ENCODE measurements at regions not wholly inside any gene's neighbourhood (a gene's known extent, or its start where the extent isn't known, plus 50 kb on each side); places are given as distances from the start of the nearest gene placed in this dataset.

DNA sequence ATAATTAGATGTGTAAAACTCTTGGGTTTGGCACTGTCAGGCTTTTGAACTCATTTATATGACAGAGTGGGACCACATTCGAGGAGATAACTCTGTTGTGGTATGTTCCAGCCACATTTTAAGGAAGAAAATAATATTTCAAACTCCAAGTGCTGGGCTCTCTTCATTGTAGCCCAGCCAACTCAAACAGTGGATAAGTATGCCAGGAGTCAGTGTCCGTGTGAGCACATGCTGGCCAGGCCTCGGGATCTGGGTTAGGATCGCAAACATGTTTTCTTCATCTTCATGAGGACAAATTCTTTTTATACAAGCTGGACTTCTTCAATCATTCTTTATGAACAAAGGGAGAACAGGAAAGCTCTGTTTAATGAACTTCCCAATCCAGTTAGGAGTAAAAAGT lies 497.5 kb downstream of the MAFB start:
- TF ChIP-seq, protein P1, sequence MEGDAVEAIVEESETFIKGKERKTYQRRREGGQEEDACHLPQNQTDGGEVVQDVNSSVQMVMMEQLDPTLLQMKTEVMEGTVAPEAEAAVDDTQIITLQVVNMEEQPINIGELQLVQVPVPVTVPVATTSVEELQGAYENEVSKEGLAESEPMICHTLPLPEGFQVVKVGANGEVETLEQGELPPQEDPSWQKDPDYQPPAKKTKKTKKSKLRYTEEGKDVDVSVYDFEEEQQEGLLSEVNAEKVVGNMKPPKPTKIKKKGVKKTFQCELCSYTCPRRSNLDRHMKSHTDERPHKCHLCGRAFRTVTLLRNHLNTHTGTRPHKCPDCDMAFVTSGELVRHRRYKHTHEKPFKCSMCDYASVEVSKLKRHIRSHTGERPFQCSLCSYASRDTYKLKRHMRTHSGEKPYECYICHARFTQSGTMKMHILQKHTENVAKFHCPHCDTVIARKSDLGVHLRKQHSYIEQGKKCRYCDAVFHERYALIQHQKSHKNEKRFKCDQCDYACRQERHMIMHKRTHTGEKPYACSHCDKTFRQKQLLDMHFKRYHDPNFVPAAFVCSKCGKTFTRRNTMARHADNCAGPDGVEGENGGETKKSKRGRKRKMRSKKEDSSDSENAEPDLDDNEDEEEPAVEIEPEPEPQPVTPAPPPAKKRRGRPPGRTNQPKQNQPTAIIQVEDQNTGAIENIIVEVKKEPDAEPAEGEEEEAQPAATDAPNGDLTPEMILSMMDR (IDR thresholded peaks at IDR 0.05; ENCODE audit: insufficient read depth, low read length, poor library complexity, severe bottlenecking): no peak
- Histone ChIP-seq H3K27me3 (ENCODE audit: control insufficient read depth, insufficient read depth, low read length) (no peaks in the 10 kb centered on the region), H3K4me3 (ENCODE audit: low read depth, low read length) (no peak overlapping the region), H3K36me3 (ENCODE audit: control insufficient read depth, insufficient read depth, low read length) (no peaks in the 10 kb centered on the region)
- DNase-seq (ENCODE audit: low read depth): no peak

DNA sequence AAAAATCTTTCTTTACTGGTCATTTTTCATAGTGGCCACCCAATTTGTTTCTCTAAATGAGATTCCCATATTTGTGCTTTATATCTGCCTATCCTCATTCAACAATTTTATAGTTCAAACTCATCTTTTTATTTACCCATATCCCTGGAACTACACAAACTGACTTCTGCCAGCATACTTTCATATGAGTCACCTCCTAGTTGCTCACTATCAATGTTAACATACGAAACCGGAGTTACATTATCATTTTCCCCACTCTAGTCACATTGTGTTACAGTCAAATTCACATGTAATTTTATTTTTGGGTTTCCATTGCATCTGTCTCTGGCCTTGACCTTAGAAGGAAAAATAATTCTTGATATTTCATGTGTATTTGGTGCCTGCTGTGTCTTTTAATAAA lies 499.4 kb downstream of the MAFB start:
- no peak for DNase-seq (ENCODE audit: low read depth)
- no peaks in the 10 kb centered on the region for H3K36me3 ChIP-seq (ENCODE audit: control insufficient read depth, insufficient read depth, low read length)
- no peaks in the 10 kb centered on the region for H3K27me3 ChIP-seq (ENCODE audit: control insufficient read depth, insufficient read depth, low read length)
- TF ChIP-seq, protein P1 (IDR thresholded peaks at IDR 0.05; ENCODE audit: insufficient read depth, low read length, poor library complexity, severe bottlenecking): no peak
- H3K4me3 ChIP-seq (ENCODE audit: low read depth, low read length): no peak overlapping the region

DNA sequence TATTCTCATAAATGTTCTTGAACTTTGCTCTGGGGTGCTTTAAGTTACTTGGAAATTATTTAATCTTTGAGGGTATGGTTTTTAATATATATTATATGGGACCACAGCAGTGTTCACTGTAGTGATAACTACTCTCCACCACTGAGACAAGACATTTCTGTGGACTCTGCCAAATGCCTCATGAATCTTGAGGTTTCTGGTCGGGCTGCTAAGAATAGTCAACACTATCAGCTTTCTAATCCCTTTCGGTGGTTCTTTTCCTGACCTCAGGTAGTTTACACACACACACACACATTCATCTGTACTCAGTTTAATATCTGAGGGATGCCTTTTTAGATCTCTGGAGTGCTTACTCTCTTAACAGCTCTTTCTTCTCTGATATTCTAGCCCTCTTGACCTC lies 500.7 kb downstream of the MAFB start:
- Histone ChIP-seq H3K36me3 (ENCODE audit: control insufficient read depth, insufficient read depth, low read length) (no peaks in the 10 kb centered on the region), H3K4me3 (ENCODE audit: low read depth, low read length) (no peak overlapping the region), H3K27me3 (ENCODE audit: control insufficient read depth, insufficient read depth, low read length) (no peaks in the 10 kb centered on the region)
- DNase-seq (ENCODE audit: low read depth): no peak
- TF ChIP-seq, protein P1 (IDR thresholded peaks at IDR 0.05; ENCODE audit: insufficient read depth, low read length, poor library complexity, severe bottlenecking): no peak

DNA sequence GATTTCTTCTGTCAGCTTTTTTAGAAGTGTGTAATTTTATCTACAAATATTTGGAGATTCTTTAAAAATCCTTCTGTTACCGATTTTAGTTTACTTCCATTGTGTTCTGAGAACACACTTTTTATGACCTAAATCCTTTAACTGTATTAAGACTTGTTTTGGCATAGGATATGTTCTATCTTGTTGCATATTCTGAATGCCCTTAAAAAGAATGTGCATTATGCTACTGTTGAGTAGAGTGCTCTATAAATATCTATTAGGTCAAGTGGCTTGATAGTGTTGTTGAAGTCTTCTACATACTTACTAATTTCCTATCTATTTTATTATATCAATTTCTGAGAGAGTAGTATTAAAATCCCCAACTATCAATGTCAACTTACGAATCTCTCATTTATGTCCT lies 502.2 kb downstream of the MAFB start:
- TF ChIP-seq, protein P1 (IDR thresholded peaks at IDR 0.05; ENCODE audit: insufficient read depth, low read length, poor library complexity, severe bottlenecking): no peak
- no peak for DNase-seq (ENCODE audit: low read depth)

DNA sequence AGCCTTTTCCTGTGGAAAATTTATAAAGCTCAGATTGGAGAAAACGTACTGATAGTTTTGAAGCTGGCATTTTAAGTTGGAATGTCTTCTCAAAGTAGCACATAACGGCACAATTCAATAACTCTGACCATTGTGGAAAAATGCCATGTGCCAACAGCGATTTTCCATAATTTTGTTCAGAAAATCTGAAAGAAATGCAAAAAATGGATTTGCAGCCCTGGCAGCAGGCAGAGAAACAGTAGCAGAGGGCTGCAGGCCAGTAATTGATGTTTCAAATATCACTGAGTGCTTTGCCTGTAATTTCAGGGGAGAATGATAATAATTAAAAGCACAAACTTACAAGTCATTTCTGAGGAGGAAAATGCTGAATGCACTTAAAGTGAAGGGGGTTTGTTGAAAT lies 507.4 kb downstream of the MAFB start:
- TF ChIP-seq, protein P1 (IDR thresholded peaks at IDR 0.05; ENCODE audit: insufficient read depth, low read length, poor library complexity, severe bottlenecking): no peak
- Histone ChIP-seq H3K4me3 (ENCODE audit: low read depth, low read length) (no peak overlapping the region), H3K36me3 (ENCODE audit: control insufficient read depth, insufficient read depth, low read length) (no peaks in the 10 kb centered on the region), H3K27me3 (ENCODE audit: control insufficient read depth, insufficient read depth, low read length) (no peaks in the 10 kb centered on the region)
- DNase-seq (ENCODE audit: low read depth): no peak

More for the DNA sequence above, 502.2 kb downstream of the MAFB start:
- H3K27me3 ChIP-seq (ENCODE audit: control insufficient read depth, insufficient read depth, low read length): no peaks in the 10 kb centered on the region
- H3K36me3 ChIP-seq (ENCODE audit: control insufficient read depth, insufficient read depth, low read length): no peaks in the 10 kb centered on the region
- H3K4me3 ChIP-seq (ENCODE audit: low read depth, low read length): no peak overlapping the region

DNA sequence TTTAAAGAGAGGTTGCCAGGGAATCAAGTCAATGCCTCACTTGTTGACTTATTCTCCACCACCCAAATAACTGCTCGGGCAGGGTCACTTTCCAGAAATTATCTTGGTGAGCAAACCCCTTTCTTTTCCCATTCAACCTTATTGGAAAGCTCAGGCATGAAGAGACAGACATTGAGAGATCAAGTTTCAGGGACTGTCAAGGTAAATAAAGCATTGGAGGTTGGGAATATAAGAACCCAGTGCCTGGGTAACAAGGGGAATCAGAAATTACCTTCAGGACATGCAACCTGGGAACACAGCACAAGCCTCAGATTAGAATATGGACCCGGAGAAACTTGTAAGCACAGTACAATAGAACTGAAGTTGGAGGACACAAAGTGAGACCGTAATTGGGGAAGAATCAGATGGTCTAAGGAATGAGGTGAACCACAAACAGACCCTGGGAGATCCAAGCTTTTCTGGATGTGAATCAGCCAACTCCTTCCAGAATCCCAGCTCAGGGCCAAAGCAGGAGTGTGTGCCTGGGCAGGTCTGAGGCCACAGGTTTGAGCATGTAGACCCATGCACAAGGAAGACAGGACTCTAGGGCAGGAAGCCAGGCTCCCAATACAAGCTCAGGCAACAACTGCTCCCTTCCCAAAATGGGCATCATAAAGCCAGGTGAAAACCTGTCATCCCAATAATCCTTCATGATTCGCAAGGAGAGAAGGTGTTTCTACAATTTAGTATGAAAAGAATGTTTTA lies 512.8 kb downstream of the MAFB start:
- TF ChIP-seq, protein P1 (IDR thresholded peaks at IDR 0.05; ENCODE audit: insufficient read depth, low read length, poor library complexity, severe bottlenecking): no peak
- DNase-seq (ENCODE audit: low read depth): no peak

More for the DNA sequence above, 512.8 kb downstream of the MAFB start:
- H3K36me3 ChIP-seq (ENCODE audit: control insufficient read depth, insufficient read depth, low read length): no peaks in the 10 kb centered on the region
- no peaks in the 10 kb centered on the region for H3K27me3 ChIP-seq (ENCODE audit: control insufficient read depth, insufficient read depth, low read length)
- no peak overlapping the region for H3K4me3 ChIP-seq (ENCODE audit: low read depth, low read length)

Data from kidney epithelial cell (primary cell).